Ishikawa (cell line): ENCODE measurements at regions not wholly inside any gene's neighbourhood (a gene's known extent, or its start where the extent isn't known, plus 50 kb on each side); places are given as distances from the start of the nearest gene placed in this dataset.

Source experiments
- CEBPB ChIP-seq: IDR thresholded peaks from 2 replicates; pipeline ENCODE4 v1.6.1; 2012
- CREB1 ChIP-seq: IDR thresholded peaks from 2 replicates; pipeline ENCODE4 v1.6.1; 2012; ENCODE audit warnings: low read depth
- EGR1 ChIP-seq: IDR thresholded peaks from 2 replicates; pipeline ENCODE4 v1.6.1; 2012
- EP300 ChIP-seq: IDR thresholded peaks from 2 replicates; pipeline ENCODE4 v1.6.1; 2012; ENCODE audit warnings: borderline replicate concordance
- FOXM1 ChIP-seq: IDR thresholded peaks from 2 replicates; pipeline ENCODE4 v1.6.1; 2012; ENCODE audit warnings: low read depth, borderline replicate concordance
- NFIC ChIP-seq: IDR thresholded peaks from 2 replicates; pipeline ENCODE4 v1.6.1; 2012
- RAD21 ChIP-seq: IDR thresholded peaks from 2 replicates; pipeline ENCODE4 v1.6.1; 2012; ENCODE audit warnings: low read depth
- TAF1 ChIP-seq: IDR thresholded peaks from 2 replicates; pipeline ENCODE4 v1.6.1; 2012; ENCODE audit warnings: low read depth, mild to moderate bottlenecking
- TCF12 ChIP-seq: IDR thresholded peaks from 2 replicates; pipeline ENCODE4 v1.6.1; 2012; ENCODE audit warnings: low read depth
- TEAD4 ChIP-seq: IDR thresholded peaks from 2 replicates; pipeline ENCODE4 v1.6.1; 2012
- YY1 ChIP-seq: IDR thresholded peaks from 2 replicates; pipeline ENCODE4 v1.6.1; 2012; ENCODE audit warnings: low read depth
- ZBTB7A ChIP-seq: IDR thresholded peaks from 2 replicates; pipeline ENCODE4 v1.6.1; 2012; ENCODE audit warnings: low read depth
- TF ChIP-seq, protein P1 (sequence below): IDR thresholded peaks from 2 replicates; pipeline ENCODE4 v1.6.1; 2012; ENCODE audit warnings: low read depth, mild to moderate bottlenecking
- TF ChIP-seq, protein P2 (sequence below): IDR thresholded peaks from 2 replicates; pipeline ENCODE4 v1.6.1; 2012
- TF ChIP-seq, protein P3 (sequence below): IDR thresholded peaks from 2 replicates; pipeline ENCODE4 v1.6.1; 2012

DNA sequence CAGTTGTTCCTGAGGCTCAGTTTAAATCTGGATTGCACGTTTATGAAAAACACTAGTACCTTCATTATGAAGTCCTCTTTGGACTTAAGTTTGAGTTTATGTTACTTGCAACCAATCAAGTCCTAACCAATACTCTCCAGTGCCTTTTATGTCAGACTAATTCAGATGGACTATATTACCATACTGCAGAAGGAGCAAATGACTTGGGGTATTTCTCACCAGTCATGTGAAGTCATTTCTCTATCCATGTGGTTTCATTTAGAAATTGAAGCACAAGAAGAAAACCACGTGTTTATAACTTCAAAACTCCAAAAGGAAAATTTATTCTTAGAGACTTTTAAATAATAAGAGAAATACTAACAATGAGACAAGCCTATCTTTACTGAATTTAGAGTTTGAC, 201.6 kb downstream of the MBL2 start:
- TF ChIP-seq TEAD4 (no peak), FOXM1 (no peak), RAD21 (no peak), CEBPB (no peak), YY1 (no peak), EP300 (no peak), NFIC (no peak), TAF1 (no peak), ZBTB7A (no peak), TCF12 (no peak)
- TF ChIP-seq, protein P1, sequence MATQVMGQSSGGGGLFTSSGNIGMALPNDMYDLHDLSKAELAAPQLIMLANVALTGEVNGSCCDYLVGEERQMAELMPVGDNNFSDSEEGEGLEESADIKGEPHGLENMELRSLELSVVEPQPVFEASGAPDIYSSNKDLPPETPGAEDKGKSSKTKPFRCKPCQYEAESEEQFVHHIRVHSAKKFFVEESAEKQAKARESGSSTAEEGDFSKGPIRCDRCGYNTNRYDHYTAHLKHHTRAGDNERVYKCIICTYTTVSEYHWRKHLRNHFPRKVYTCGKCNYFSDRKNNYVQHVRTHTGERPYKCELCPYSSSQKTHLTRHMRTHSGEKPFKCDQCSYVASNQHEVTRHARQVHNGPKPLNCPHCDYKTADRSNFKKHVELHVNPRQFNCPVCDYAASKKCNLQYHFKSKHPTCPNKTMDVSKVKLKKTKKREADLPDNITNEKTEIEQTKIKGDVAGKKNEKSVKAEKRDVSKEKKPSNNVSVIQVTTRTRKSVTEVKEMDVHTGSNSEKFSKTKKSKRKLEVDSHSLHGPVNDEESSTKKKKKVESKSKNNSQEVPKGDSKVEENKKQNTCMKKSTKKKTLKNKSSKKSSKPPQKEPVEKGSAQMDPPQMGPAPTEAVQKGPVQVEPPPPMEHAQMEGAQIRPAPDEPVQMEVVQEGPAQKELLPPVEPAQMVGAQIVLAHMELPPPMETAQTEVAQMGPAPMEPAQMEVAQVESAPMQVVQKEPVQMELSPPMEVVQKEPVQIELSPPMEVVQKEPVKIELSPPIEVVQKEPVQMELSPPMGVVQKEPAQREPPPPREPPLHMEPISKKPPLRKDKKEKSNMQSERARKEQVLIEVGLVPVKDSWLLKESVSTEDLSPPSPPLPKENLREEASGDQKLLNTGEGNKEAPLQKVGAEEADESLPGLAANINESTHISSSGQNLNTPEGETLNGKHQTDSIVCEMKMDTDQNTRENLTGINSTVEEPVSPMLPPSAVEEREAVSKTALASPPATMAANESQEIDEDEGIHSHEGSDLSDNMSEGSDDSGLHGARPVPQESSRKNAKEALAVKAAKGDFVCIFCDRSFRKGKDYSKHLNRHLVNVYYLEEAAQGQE: no peak
- TF ChIP-seq, protein P2, sequence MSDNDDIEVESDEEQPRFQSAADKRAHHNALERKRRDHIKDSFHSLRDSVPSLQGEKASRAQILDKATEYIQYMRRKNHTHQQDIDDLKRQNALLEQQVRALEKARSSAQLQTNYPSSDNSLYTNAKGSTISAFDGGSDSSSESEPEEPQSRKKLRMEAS: no peak
- TF ChIP-seq, protein P3, sequence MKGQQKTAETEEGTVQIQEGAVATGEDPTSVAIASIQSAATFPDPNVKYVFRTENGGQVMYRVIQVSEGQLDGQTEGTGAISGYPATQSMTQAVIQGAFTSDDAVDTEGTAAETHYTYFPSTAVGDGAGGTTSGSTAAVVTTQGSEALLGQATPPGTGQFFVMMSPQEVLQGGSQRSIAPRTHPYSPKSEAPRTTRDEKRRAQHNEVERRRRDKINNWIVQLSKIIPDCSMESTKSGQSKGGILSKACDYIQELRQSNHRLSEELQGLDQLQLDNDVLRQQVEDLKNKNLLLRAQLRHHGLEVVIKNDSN: no peak

DNA sequence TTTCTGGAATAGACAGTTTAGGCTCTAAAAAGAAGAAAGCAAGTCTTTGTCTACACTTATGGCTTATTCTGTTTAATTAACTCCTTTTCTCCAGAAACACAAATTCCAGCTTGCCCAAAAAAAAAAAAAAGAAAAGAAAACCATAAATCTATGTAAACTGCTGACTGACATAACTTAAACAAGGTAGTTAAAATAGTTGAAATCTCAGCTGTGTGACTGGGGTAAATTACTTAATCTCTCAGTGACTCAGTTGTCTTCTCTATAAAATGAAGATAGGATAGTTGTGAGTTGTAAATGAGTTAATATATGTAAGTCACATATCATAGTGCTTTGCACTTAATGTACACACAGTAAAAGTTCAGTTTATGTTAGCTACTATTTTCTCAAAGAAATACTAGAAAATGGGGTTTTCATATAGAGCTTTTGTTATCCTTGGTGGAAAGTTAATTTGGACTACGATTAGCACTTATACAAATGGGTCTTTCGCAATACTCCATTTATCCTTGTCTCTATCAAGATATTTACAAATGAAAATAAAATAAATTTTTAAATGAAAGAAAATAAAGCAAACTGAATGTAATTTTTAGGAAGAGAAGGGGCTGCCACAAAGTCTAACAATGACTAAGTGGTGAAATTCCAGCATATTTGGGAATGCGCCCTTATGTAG, 200.9 kb downstream of the MBL2 start:
- TF ChIP-seq EP300: no peak
- TF ChIP-seq CEBPB: peak; percentile 17; the same call in 1 of the 2 replicates

- TF ChIP-seq YY1 (no peak), TAF1 (no peak), NFIC (no peak), CREB1 (no peak), TCF12 (no peak), TEAD4 (no peak), RAD21 (no peak)
- TF ChIP-seq, protein P3: no peak
- TF ChIP-seq, protein P2: no peak
Measured at GRCh38 chr10:52573347-52573746, 199.2 kb downstream of the MBL2 start.

- no peak for TF ChIP-seq TAF1
- TF ChIP-seq NFIC: no peak
- no peak for TF ChIP-seq YY1
- no peak for TF ChIP-seq TEAD4
- TF ChIP-seq CEBPB: no peak
Measured at GRCh38 chr10:52574697-52575096, 197.9 kb downstream of the MBL2 start.

DNA sequence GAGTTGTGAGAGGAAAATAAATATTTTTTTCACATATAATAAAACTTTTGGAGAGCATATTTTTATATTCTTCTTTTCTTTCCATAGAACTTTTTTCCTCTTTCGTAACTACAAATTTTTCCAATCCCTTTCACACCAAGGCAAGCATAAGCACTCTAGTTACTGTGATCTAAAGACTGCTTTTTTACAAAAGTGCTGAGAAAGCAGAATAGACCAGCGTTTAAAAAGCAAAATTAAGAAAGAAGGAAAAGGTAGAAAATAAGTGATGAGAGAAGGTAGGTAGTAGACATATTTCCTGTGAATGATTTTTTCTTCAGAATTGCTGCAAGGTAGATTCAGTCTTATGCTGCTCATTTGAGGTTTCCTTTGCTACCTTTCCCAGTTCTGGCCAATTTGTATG, 195.5 kb downstream of the MBL2 start:
- TF ChIP-seq YY1: no peak
- TF ChIP-seq TEAD4: no peak
- TF ChIP-seq EGR1: no peak
- no peak for TF ChIP-seq EP300
- no peak for TF ChIP-seq NFIC
- no peak for TF ChIP-seq RAD21
- TF ChIP-seq TAF1: no peak
- TF ChIP-seq CREB1: no peak
- TF ChIP-seq CEBPB: no peak
- TF ChIP-seq, protein P2: no peak
- TF ChIP-seq, protein P1: no peak
- no peak for TF ChIP-seq FOXM1
- TF ChIP-seq TCF12: no peak
- TF ChIP-seq ZBTB7A: no peak
- TF ChIP-seq, protein P3: no peak
